K562 (cell line): ENCODE measurements at regions not wholly inside any gene's neighbourhood (a gene's known extent, or its start where the extent isn't known, plus 50 kb on each side); places are given as distances from the start of the nearest gene placed in this dataset.

Experiments
- ATAC-seq: fragments of 200-7000 bp; cut with Tn5 transposase; 3 replicates; pipeline ENCODE4 v1.9.1; 2020; ENCODE audit warnings: moderate library complexity
- BruUV-seq: library from RNA; stranded (reverse); fragments of 400-500 nt; replicated peaks from 2 replicates; lab custom pipeline; 2021; lab: Mats Ljungman, UMichigan
- CTCF ChIA-PET: fragments of 300-600 bp; formaldehyde crosslinking; extraction: SDS; loops from one replicate; lab custom pipeline; 2021; ENCODE audit warnings: low intra/inter-chr PET ratio; lab: Yijun Ruan, JAX
- POLR2A ChIA-PET: fragments of 300-600, 350-650 bp; sonication (Branson Sonifier 250); formaldehyde crosslinking; extraction: SDS; loops from one replicate; lab custom pipeline; 2021; ENCODE audit warnings: antibody characterized with exemption, inconsistent platforms; lab: Yijun Ruan, JAX
- DNase-seq, 4 experiments: peaks; one replicate each; pipeline versions ENCODE4 v3.0.0 to v3.0.0-alpha.2; 2011 to 2018; ENCODE audit warnings: low spot score in 3 of 4, mixed read lengths in 3 of 4; ENCODE audit errors: extremely low read depth in 1 of 4
- FAIRE-seq: peaks from 2 replicates; lab custom pipeline; 2011; peaks lifted over from hg19 to GRCh38; lab: Jason Lieb, UNC
- H2AFZ ChIP-seq: 2 replicates; pipeline ENCODE4 v1.6.0; 2011; ENCODE audit warnings: low read depth, low read length, control low read depth, inconsistent platforms
- H3K27ac ChIP-seq: fragments of 200-600 bp; 3 replicates; pipeline ENCODE4 v1.8.0; 2011; ENCODE audit warnings: low read depth, mild to moderate bottlenecking, control low read depth, inconsistent platforms, low read length, moderate library complexity, mixed read lengths; ENCODE audit errors: extremely low read depth
- H3K27me3 ChIP-seq, 2 experiments: fragments of 300-600 bp in 1 of 2; 2 replicates in 1 of 2; 3 replicates in 1 of 2; pipeline versions ENCODE4 v1.6.0 to v1.8.0; 2011; ENCODE audit warnings: inconsistent platforms in 2 of 2, low read length in 2 of 2, mild to moderate bottlenecking in 1 of 2, mixed read lengths in 1 of 2, moderate library complexity in 1 of 2; ENCODE audit not compliant: control insufficient read depth in 2 of 2, insufficient read depth in 2 of 2
- H3K36me3 ChIP-seq: fragments of 300-600 bp; 3 replicates; pipeline ENCODE4 v1.8.0; 2011; ENCODE audit warnings: mild to moderate bottlenecking, low read length, inconsistent platforms; ENCODE audit not compliant: control insufficient read depth, insufficient read depth
- H3K4me1 ChIP-seq, 2 experiments: fragments of 200-600 bp in 1 of 2; replicated peaks in 1 of 2; 2 replicates in 1 of 2; 3 replicates in 1 of 2; pipeline versions ENCODE4 v1.5.1 to v1.8.0; 2011; ENCODE audit warnings: inconsistent platforms in 2 of 2, low read length in 2 of 2, mild to moderate bottlenecking in 1 of 2, mixed read lengths in 1 of 2, moderate library complexity in 1 of 2; ENCODE audit not compliant: control insufficient read depth in 2 of 2, insufficient read depth in 2 of 2
- H3K4me2 ChIP-seq: 2 replicates; pipeline ENCODE4 v1.6.1; 2011; ENCODE audit warnings: low read length, control low read depth, inconsistent platforms, mixed read lengths; ENCODE audit not compliant: insufficient read depth
- H3K4me3 ChIP-seq: fragments of 200-600 bp; sonication (generic), shearing (Covaris generic); 2 replicates; pipeline ENCODE4 v1.5.1; 2016; ENCODE audit warnings: control low read depth, inconsistent platforms
- H3K79me2 ChIP-seq: fragments of 200-600 bp; 3 replicates; pipeline ENCODE4 v1.8.0; 2011; ENCODE audit warnings: low read length, inconsistent platforms; ENCODE audit not compliant: control insufficient read depth, insufficient read depth
- H3K9ac ChIP-seq, 2 experiments: 2 replicates each; pipeline versions ENCODE4 v1.6.0 to v1.6.1; 2011; ENCODE audit warnings: low read depth in 2 of 2, low read length in 2 of 2, control low read depth in 1 of 2, inconsistent platforms in 1 of 2, mild to moderate bottlenecking in 1 of 2, mixed read lengths in 1 of 2; ENCODE audit not compliant: insufficient read depth in 1 of 2
- H3K9me1 ChIP-seq: one replicate; pipeline ENCODE4 v1.6.0; 2011; ENCODE audit warnings: inconsistent platforms, mild to moderate bottlenecking, low read length, moderate library complexity; ENCODE audit not compliant: control insufficient read depth, insufficient read depth
- H3K9me3 ChIP-seq: replicated peaks from 2 replicates; pipeline ENCODE4 v1.5.1; 2011; ENCODE audit warnings: low read depth, low read length, inconsistent platforms; ENCODE audit not compliant: control insufficient read depth, insufficient read depth
- H4K20me1 ChIP-seq: replicated peaks from 2 replicates; pipeline ENCODE4 v1.6.1; 2011; ENCODE audit warnings: low read length, inconsistent platforms, mixed read lengths; ENCODE audit not compliant: control insufficient read depth, insufficient read depth
- BCL6 ChIP-seq: fragments of 250-450 bp; sonication (Bioruptor Pico); IDR thresholded peaks from 2 replicates; pipeline ENCODE4 v1.4.0; 2020
- FOXO4 ChIP-seq: fragments of 450-650 bp; formaldehyde crosslinking; IDR thresholded peaks from 2 replicates; pipeline ENCODE4 v1.4.0; 2020; ENCODE audit warnings: mild to moderate bottlenecking, moderate library complexity
- MBD2 ChIP-seq: sonication (generic); IDR thresholded peaks from 2 replicates; pipeline ENCODE4 v1.6.1; 2016; ENCODE audit warnings: low read depth, borderline replicate concordance
- MEF2D ChIP-seq: conservative IDR thresholded peaks from 2 replicates; pipeline ENCODE4 v1.6.1; 2016; ENCODE audit warnings: low read depth, missing genetic modification characterization, missing compliant biosample characterization
- MYC ChIP-seq, 2 experiments: fragments of 250-450 bp in 1 of 2; sonication (Bioruptor Pico) in 1 of 2; IDR thresholded peaks; 2 replicates each; pipeline versions ENCODE4 v1.5.1 to v1.6.1; 2012 to 2021; ENCODE audit warnings: low read depth in 2 of 2, borderline replicate concordance in 1 of 2, improper control_type of control experiment in 1 of 2, low read length in 1 of 2, mild to moderate bottlenecking in 1 of 2, moderate library complexity in 1 of 2
- POLR2A ChIP-seq: fragments of 450-650 bp; conservative IDR thresholded peaks from 2 replicates; pipeline ENCODE4 v1.6.1; 2016
- POLR2B ChIP-seq: fragments of 450-650 bp; IDR thresholded peaks from 2 replicates; pipeline ENCODE4 v1.6.1; 2018; ENCODE audit warnings: low read depth; ENCODE audit not compliant: partially characterized antibody
- SAP30 ChIP-seq: fragments of 200-600 bp; sonication (generic); IDR thresholded peaks from 2 replicates; pipeline ENCODE4 v1.6.1; 2012; ENCODE audit warnings: borderline replicate concordance, low read depth, mild to moderate bottlenecking, moderate library complexity, low read length, control low read depth, inconsistent platforms; ENCODE audit not compliant: insufficient read depth, poor library complexity, severe bottlenecking
- SOX6 ChIP-seq: fragments of 450-650 bp; IDR thresholded peaks from 2 replicates; pipeline ENCODE4 v1.6.1; 2014; ENCODE audit warnings: mild to moderate bottlenecking
- SREBF2 ChIP-seq: sonication (generic); formaldehyde crosslinking; IDR thresholded peaks from 2 replicates; pipeline ENCODE4 v1.4.0; 2020; ENCODE audit warnings: mild to moderate bottlenecking, missing genetic modification reagents
- SRSF7 ChIP-seq: fragments of 200-400 bp; formaldehyde crosslinking; optimal IDR thresholded peaks from 2 replicates; pipeline ENCODE3; 2017; ENCODE audit warnings: mild to moderate bottlenecking, low read depth, low read length
- XRCC3 ChIP-seq: fragments of 450-650 bp; IDR thresholded peaks from 2 replicates; pipeline ENCODE4 v1.6.1; 2017; ENCODE audit warnings: mild to moderate bottlenecking, moderate library complexity
- ZFP36 ChIP-seq: fragments of 150-350 bp; IDR thresholded peaks from 2 replicates; pipeline ENCODE4 v1.6.1; 2018; ENCODE audit warnings: low read length, low read depth; ENCODE audit not compliant: partially characterized antibody
- ZNF311 ChIP-seq: fragments of 250-450 bp; sonication (Bioruptor Pico); IDR thresholded peaks from 2 replicates; pipeline ENCODE4 v1.4.0; 2020; ENCODE audit warnings: mild to moderate bottlenecking, moderate library complexity
- ZNF780A ChIP-seq: fragments of 250-450 bp; sonication (Bioruptor Pico); IDR thresholded peaks from 2 replicates; pipeline ENCODE4 v1.5.0; 2021; ENCODE audit warnings: mild to moderate bottlenecking
- WGBS: fragments of 100-300 bp; shearing (Covaris generic); methylation state at CpG from one replicate; pipeline ENCODE4 v1.1.6; 2016; ENCODE audit warnings: low coverage, mixed read lengths; ENCODE audit not compliant: insufficient coverage; ENCODE audit errors: missing lambda C conversion rate; 5-methylcytosine and 5-hydroxymethylcytosine counted together
- in situ Hi-C: fragments of 300-500 bp; cut with MboI; formaldehyde crosslinking; loops from 4 replicates; pipeline ENCODE4 v1.15.0; 2018; ENCODE audit warnings: inconsistent platforms, mixed read lengths
- intact Hi-C: fragments of 100-400 bp; cut with micrococcal nuclease; formaldehyde crosslinking; loops from 2 replicates; pipeline ENCODE4 v1.14.2; 2022

GRCh38 chr2:114160263-114160981 is 270.5 kb downstream of the ACTR3 start:
- Histone ChIP-seq H3K4me1 (no peaks in the 10 kb centered on the region), H3K4me3 (no peak overlapping the region), H3K9me1 (no peaks in the 10 kb centered on the region), H3K79me2 (no peaks in the 10 kb centered on the region), H3K4me2 (no peak overlapping the region), H2AFZ (no peak overlapping the region), H3K27ac (no peak overlapping the region), H3K9ac (no peak overlapping the region), H3K27me3 (no peaks in the 10 kb centered on the region), H3K36me3 (no peaks in the 10 kb centered on the region), H3K9me3 (no peaks in the 10 kb centered on the region), H4K20me1 (no peaks in the 10 kb centered on the region)
- TF ChIP-seq SRSF7: no peak
- no peak for TF ChIP-seq SREBF2 (CRISPR knock-in tag)
- TF ChIP-seq MBD2: no peak
- no peak for TF ChIP-seq FOXO4 (CRISPR knock-in tag)
- no peak for TF ChIP-seq POLR2A
- TF ChIP-seq BCL6: no peak
- TF ChIP-seq ZNF311 (CRISPR knock-in tag): no peak
- no peak for TF ChIP-seq MEF2D
- TF ChIP-seq SAP30: no peak
- no peak for TF ChIP-seq ZNF780A
- TF ChIP-seq POLR2B: no peak
- no peak for TF ChIP-seq ZFP36
- no peak for TF ChIP-seq MYC (IDR thresholded peaks at IDR 0.05; ENCODE audit: low read depth, low read length)
- TF ChIP-seq MYC (CRISPR knock-in tag; IDR thresholded peaks at IDR 0.05; ENCODE audit: borderline replicate concordance, low read depth): no peak
- no peak for TF ChIP-seq XRCC3
- no peak for TF ChIP-seq SOX6
- in situ Hi-C loops (no loop called here), intact Hi-C loops (no loop called here)
- WGBS: 0% methylated on average over 2 of the region's 2 CpGs
- DNase-seq (no peak), FAIRE-seq (no peak), ATAC-seq (no peak)
- ChIA-PET POLR2A (no interaction called here), CTCF (no interaction called here)
- no TSS peak for BruUV-seq
